ENCODE measurements at regions not wholly inside any gene's neighbourhood (a gene's known extent, or its start where the extent isn't known, plus 50 kb on each side); places are given as distances from the start of the nearest gene placed in this dataset.

DNA sequence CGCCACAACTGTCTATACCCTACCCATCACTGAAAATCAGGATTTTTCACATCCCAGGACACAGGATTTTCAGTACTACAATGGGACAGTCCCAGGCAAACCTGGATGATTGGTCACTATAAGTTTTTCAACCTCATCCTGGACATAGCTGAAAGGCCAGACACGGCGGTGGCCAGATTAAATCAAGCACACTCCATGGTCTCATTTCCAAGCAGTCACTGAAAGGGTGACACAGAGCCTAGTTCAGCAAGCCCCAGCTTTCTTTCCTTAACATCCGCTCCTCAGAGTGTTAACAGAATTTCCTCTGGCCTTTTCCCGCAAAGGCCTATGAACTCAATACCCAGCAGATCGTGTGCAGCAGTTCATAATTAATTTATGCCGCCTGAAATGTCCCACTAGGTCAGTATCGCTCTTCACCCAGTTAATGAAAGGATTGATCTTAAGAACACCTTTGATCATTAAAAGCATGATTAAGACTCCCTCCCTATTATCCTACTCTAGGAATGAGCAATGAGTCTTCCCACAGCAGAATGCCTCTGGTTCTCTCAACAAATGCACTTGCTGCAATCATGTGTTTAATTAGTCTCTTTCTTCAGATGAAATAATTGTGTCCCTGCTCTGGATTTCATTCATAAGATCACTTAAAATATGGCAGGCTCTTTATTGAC lies 104.0 kb upstream of the NANOS1 start:
- no peaks in the 10 kb centered on the region for H3K36me3 ChIP-seq
- Mint-ChIP-seq H3K4me3 (no peak overlapping the region), H3K36me3 (no peaks in the 10 kb centered on the region), H3K9me3 (peaks cover 5% of the 10 kb centered on the region), H3K27me3 (ENCODE audit: insufficient read depth, low read depth) (peaks cover 3% of the 10 kb centered on the region), H3K27ac (no peak overlapping the region), H3K4me1 (no peaks in the 10 kb centered on the region)
- H3K9me3 ChIP-seq (ENCODE audit: low read depth): peaks cover under 1% of the 10 kb centered on the region
- H3K79me2 ChIP-seq (ENCODE audit: low read depth): no peaks in the 10 kb centered on the region
- H3K27me3 ChIP-seq: no peaks in the 10 kb centered on the region
- no peak overlapping the region for H3K4me3 ChIP-seq
- H2AFZ ChIP-seq (replicated peaks): no peak overlapping the region
- DNase-seq (ENCODE audit: low spot score): no peak
- H3K4me2 ChIP-seq: no peak overlapping the region
- no peak overlapping the region for H3K9ac ChIP-seq
- no peaks in the 10 kb centered on the region for H4K20me1 ChIP-seq (ENCODE audit: low read depth)
- H3K27ac ChIP-seq: no peak overlapping the region
- H3F3A ChIP-seq (ENCODE audit: low read depth): no peaks in the 10 kb centered on the region
- no peak for TF ChIP-seq CTCF (IDR thresholded peaks at IDR 0.05)
- no peak for TF ChIP-seq EZH2phosphoT487 (IDR thresholded peaks at IDR 0.05)
- TF ChIP-seq EZH2 (IDR thresholded peaks at IDR 0.05): no peak
- H3K4me1 ChIP-seq: no peaks in the 10 kb centered on the region

GRCh38 chr10:118926072-118926417 lies 103.5 kb upstream of the NANOS1 start:
- H3K9me3 Mint-ChIP-seq: peaks cover 8% of the 10 kb centered on the region
- H3K4me3 Mint-ChIP-seq: no peak overlapping the region
- Histone ChIP-seq H3K4me1 (no peaks in the 10 kb centered on the region), H2AFZ (replicated peaks) (no peak overlapping the region), H3K4me3 (no peak overlapping the region), H4K20me1 (ENCODE audit: low read depth) (no peaks in the 10 kb centered on the region), H3K27me3 (no peaks in the 10 kb centered on the region), H3K4me2 (no peak overlapping the region), H3K9me3 (ENCODE audit: low read depth) (peaks cover 6% of the 10 kb centered on the region), H3K79me2 (ENCODE audit: low read depth) (no peaks in the 10 kb centered on the region), H3F3A (ENCODE audit: low read depth) (no peaks in the 10 kb centered on the region), H3K36me3 (no peaks in the 10 kb centered on the region), H3K27ac (no peak overlapping the region), H3K9ac (no peak overlapping the region)
- H3K27me3 Mint-ChIP-seq (ENCODE audit: insufficient read depth, low read depth): peaks cover 3% of the 10 kb centered on the region
- no peak for DNase-seq (ENCODE audit: low spot score)
- TF ChIP-seq EZH2 (IDR thresholded peaks at IDR 0.05) (no peak), CTCF (IDR thresholded peaks at IDR 0.05) (no peak), EZH2phosphoT487 (IDR thresholded peaks at IDR 0.05) (no peak)
- no peaks in the 10 kb centered on the region for H3K36me3 Mint-ChIP-seq
- H3K27ac Mint-ChIP-seq: no peak overlapping the region
- no peaks in the 10 kb centered on the region for H3K4me1 Mint-ChIP-seq

DNA sequence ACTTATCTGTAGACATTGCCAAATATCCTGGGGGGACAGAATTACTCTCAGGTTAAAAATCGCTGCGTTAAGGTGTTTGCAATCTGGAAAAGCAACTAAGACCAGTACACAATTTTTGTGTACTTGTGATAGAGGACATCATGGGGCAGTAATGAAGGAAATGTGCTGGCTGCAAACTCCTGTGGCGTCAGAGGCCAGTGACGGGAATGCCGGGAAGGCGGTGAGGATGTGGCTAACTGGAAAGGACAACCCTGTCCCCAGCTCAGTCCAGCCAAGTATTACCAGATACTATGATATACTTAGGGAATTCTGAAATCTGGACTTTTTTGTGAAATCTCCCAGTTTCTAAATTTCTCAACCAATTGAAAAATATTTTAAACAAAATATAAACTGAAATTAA lies 103.1 kb upstream of the NANOS1 start:
- Mint-ChIP-seq H3K4me1 (no peaks in the 10 kb centered on the region), H3K36me3 (no peaks in the 10 kb centered on the region)

More for the DNA sequence above, 103.1 kb upstream of the NANOS1 start:
- Mint-ChIP-seq H3K27ac (no peak overlapping the region), H3K27me3 (ENCODE audit: insufficient read depth, low read depth) (peaks cover 3% of the 10 kb centered on the region), H3K9me3 (peaks cover 9% of the 10 kb centered on the region), H3K4me3 (no peak overlapping the region)
- Histone ChIP-seq H3K4me1 (no peaks in the 10 kb centered on the region), H2AFZ (replicated peaks) (no peak overlapping the region), H3K79me2 (ENCODE audit: low read depth) (no peaks in the 10 kb centered on the region), H3F3A (ENCODE audit: low read depth) (no peaks in the 10 kb centered on the region), H3K9me3 (ENCODE audit: low read depth) (peaks cover 10% of the 10 kb centered on the region), H3K27ac (no peak overlapping the region), H4K20me1 (ENCODE audit: low read depth) (no peaks in the 10 kb centered on the region), H3K9ac (no peak overlapping the region), H3K4me3 (no peak overlapping the region), H3K27me3 (no peaks in the 10 kb centered on the region), H3K36me3 (no peaks in the 10 kb centered on the region), H3K4me2 (no peak overlapping the region)
- DNase-seq (ENCODE audit: low spot score): peak; percentile 0
- TF ChIP-seq EZH2phosphoT487 (IDR thresholded peaks at IDR 0.05): no peak
- TF ChIP-seq CTCF (IDR thresholded peaks at IDR 0.05): no peak
- no peak for TF ChIP-seq EZH2 (IDR thresholded peaks at IDR 0.05)
